OCI-LY1 (cell line): ENCODE measurements at regions not wholly inside any gene's neighbourhood (a gene's known extent, or its start where the extent isn't known, plus 50 kb on each side); places are given as distances from the start of the nearest gene placed in this dataset.

Experiments used
- H2AFZ ChIP-seq: fragments of 200-600 bp; sonication (generic), shearing (Covaris generic); 2 replicates; pipeline ENCODE4 v1.6.0; 2014; ENCODE audit warnings: antibody characterized with exemption, mild to moderate bottlenecking, low read length
- H3F3A ChIP-seq: fragments of 200-600 bp; sonication (generic), shearing (Covaris generic); 2 replicates; pipeline ENCODE4 v1.6.0; 2014; ENCODE audit warnings: mild to moderate bottlenecking, antibody characterized with exemption, low read length, moderate library complexity; ENCODE audit not compliant: insufficient read depth
- H3K27ac ChIP-seq: fragments of 200-600 bp; sonication (generic); 2 replicates; pipeline ENCODE4 v1.5.1; 2014; ENCODE audit warnings: low read length, mixed run types, mild to moderate bottlenecking, low read depth; ENCODE audit not compliant: poor library complexity, severe bottlenecking
- H3K27me3 ChIP-seq: fragments of 200-600 bp; sonication (generic); 2 replicates; pipeline ENCODE4 v1.6.0; 2014; ENCODE audit warnings: antibody characterized with exemption, mild to moderate bottlenecking, low read length, moderate library complexity; ENCODE audit not compliant: insufficient read depth
- H3K36me3 ChIP-seq: fragments of 200-600 bp; sonication (generic); 2 replicates; pipeline ENCODE4 v1.6.1; 2014; ENCODE audit warnings: mild to moderate bottlenecking, antibody characterized with exemption, low read length, moderate library complexity, mixed read lengths; ENCODE audit not compliant: insufficient read depth
- H3K4me1 ChIP-seq: fragments of 200-600 bp; sonication (generic); 2 replicates; pipeline ENCODE4 v1.5.1; 2014; ENCODE audit warnings: mild to moderate bottlenecking, low read length, moderate library complexity; ENCODE audit not compliant: insufficient read depth, severe bottlenecking
- H3K4me2 ChIP-seq: fragments of 200-600 bp; sonication (generic), shearing (Covaris generic); 2 replicates; pipeline ENCODE4 v1.6.1; 2014; ENCODE audit warnings: low read length
- H3K4me3 ChIP-seq: fragments of 200-600 bp; sonication (generic); 2 replicates; pipeline ENCODE4 v1.5.1; 2014; ENCODE audit warnings: low read length, low read depth, mild to moderate bottlenecking, mixed read lengths; ENCODE audit not compliant: poor library complexity, severe bottlenecking
- H3K79me2 ChIP-seq: fragments of 200-600 bp; shearing (Covaris generic); 2 replicates; pipeline ENCODE4 v1.6.1; 2016; ENCODE audit warnings: mixed run types, low read length, mixed read lengths; ENCODE audit not compliant: insufficient read depth
- H3K9ac ChIP-seq: fragments of 200-600 bp; sonication (generic), shearing (Covaris generic); 2 replicates; pipeline ENCODE4 v1.6.1; 2014; ENCODE audit warnings: mild to moderate bottlenecking, low read length, mixed read lengths
- H3K9me2 ChIP-seq: fragments of 200-600 bp; sonication (generic), shearing (Covaris generic); 2 replicates; pipeline ENCODE4 v1.6.1; 2014; ENCODE audit warnings: low read depth, mild to moderate bottlenecking, low read length, mixed read lengths
- H3K9me3 ChIP-seq: fragments of 200-600 bp; shearing (Covaris generic); 2 replicates; pipeline ENCODE4 v1.6.1; 2014; ENCODE audit warnings: low read length, mixed read lengths
- H4K20me1 ChIP-seq: fragments of 200-600 bp; sonication (generic), shearing (Covaris generic); 2 replicates; pipeline ENCODE4 v1.6.0; 2016; ENCODE audit warnings: mild to moderate bottlenecking, low read length; ENCODE audit not compliant: insufficient read depth
- CTCF ChIP-seq: fragments of 200-600 bp; sonication (generic), shearing (Covaris generic); IDR thresholded peaks from 2 replicates; pipeline ENCODE4 v1.5.1; 2017; ENCODE audit warnings: mild to moderate bottlenecking, antibody characterized with exemption, low read length, moderate library complexity, mixed read lengths
- EZH2 ChIP-seq: fragments of 200-600 bp; sonication (generic), shearing (Covaris generic); IDR thresholded peaks from 2 replicates; pipeline ENCODE4 v1.8.0; 2017; ENCODE audit warnings: borderline replicate concordance, mixed run types, mild to moderate bottlenecking, antibody characterized with exemption, low read length, moderate library complexity, mixed read lengths

DNA sequence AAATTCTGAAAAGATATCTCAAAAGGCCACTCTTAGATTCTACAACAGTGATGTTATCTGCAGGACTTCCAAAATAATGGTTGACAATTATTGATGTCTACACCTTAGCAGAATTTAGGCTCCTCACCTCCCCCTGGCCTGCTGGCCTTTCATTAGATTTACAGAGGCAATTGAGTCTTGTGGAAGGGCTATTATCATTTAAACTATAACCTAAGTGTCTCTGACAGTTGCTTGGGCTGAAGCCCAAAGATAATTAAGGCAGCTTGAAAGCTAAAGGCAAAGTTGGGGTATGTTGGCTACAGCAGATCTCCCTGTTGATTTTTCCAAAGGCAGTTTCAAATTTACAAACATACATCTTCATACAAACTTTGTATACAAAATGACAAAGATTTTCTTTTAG is 912.3 kb downstream of the TAF11L14 start:
- H3K27me3 ChIP-seq: no peaks in the 10 kb centered on the region
- H3K4me3 ChIP-seq: no peak overlapping the region
- no peak overlapping the region for H3K4me2 ChIP-seq
- H3K4me1 ChIP-seq: no peaks in the 10 kb centered on the region
- TF ChIP-seq EZH2 (no peak), CTCF (no peak)
- H3K36me3 ChIP-seq: no peaks in the 10 kb centered on the region
- no peak overlapping the region for H2AFZ ChIP-seq
- no peaks in the 10 kb centered on the region for H3K9me3 ChIP-seq
- no peaks in the 10 kb centered on the region for H4K20me1 ChIP-seq
- H3F3A ChIP-seq: no peaks in the 10 kb centered on the region
- H3K27ac ChIP-seq: no peak overlapping the region
- no peak overlapping the region for H3K9ac ChIP-seq
- H3K9me2 ChIP-seq: no peaks in the 10 kb centered on the region
- no peaks in the 10 kb centered on the region for H3K79me2 ChIP-seq

DNA sequence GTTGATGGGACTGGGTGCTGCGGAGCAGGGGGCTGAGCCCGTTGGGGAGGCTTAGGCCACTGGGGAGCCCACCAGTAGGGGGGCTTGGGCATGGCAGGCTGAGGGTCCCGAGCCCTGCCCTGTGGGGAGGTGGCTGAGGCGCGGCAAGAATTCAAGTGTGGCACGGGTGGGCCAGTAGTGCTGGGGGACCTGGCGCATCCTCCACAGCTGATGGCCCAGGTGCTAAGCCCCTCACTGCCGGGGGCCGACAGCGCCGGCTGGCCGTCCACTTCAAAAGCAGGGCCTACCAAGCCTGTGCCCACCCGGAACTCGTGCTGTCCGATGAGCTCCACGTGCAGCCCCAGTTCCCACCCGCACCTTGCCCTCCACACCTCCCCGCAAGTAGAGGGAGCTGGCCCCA is 917.5 kb downstream of the TAF11L14 start:
- no peak for TF ChIP-seq CTCF
- TF ChIP-seq EZH2: no peak

GRCh38 chr5:18553269-18553668 is 919.0 kb downstream of the TAF11L14 start:
- Histone ChIP-seq H4K20me1 (no peaks in the 10 kb centered on the region), H3K36me3 (no peaks in the 10 kb centered on the region), H3K9me3 (no peaks in the 10 kb centered on the region), H3K4me3 (no peak overlapping the region), H3K79me2 (no peaks in the 10 kb centered on the region), H3F3A (no peaks in the 10 kb centered on the region), H3K4me2 (no peak overlapping the region), H3K27me3 (no peaks in the 10 kb centered on the region), H3K9ac (no peak overlapping the region), H3K4me1 (no peaks in the 10 kb centered on the region), H2AFZ (no peak overlapping the region), H3K9me2 (no peaks in the 10 kb centered on the region), H3K27ac (no peak overlapping the region)
- TF ChIP-seq CTCF (no peak), EZH2 (no peak)

More for the DNA sequence above, 917.5 kb downstream of the TAF11L14 start:
- H3K4me3 ChIP-seq: no peak overlapping the region
- H3K27ac ChIP-seq: no peak overlapping the region
- no peaks in the 10 kb centered on the region for H3K9me3 ChIP-seq
- no peaks in the 10 kb centered on the region for H3K9me2 ChIP-seq
- no peaks in the 10 kb centered on the region for H3K27me3 ChIP-seq
- H3K79me2 ChIP-seq: no peaks in the 10 kb centered on the region
- H4K20me1 ChIP-seq: no peaks in the 10 kb centered on the region
- no peak overlapping the region for H2AFZ ChIP-seq
- no peak overlapping the region for H3K4me2 ChIP-seq
- no peak overlapping the region for H3K9ac ChIP-seq
- no peaks in the 10 kb centered on the region for H3F3A ChIP-seq
- no peaks in the 10 kb centered on the region for H3K36me3 ChIP-seq
- no peaks in the 10 kb centered on the region for H3K4me1 ChIP-seq
